ENCODE measurements at regions not wholly inside any gene's neighbourhood (a gene's known extent, or its start where the extent isn't known, plus 50 kb on each side); places are given as distances from the start of the nearest gene placed in this dataset.

- ChIA-PET CTCF (no interaction called here), POLR2A (no interaction called here)
- Histone ChIP-seq H3K27ac (ENCODE audit: low read depth in 1 of 2, low read length in 2 of 2) (no peak overlapping the region), H3K9me3 (ENCODE audit: control insufficient read depth in 1 of 2, insufficient read depth in 1 of 2, low read length in 2 of 2) (peaks cover 0 to 5% of the 10 kb centered on the region in 2 experiments), H3K4me1 (ENCODE audit: insufficient read depth, low read length) (no peaks in the 10 kb centered on the region), H3K36me3 (ENCODE audit: insufficient read depth, low read length) (no peaks in the 10 kb centered on the region), H3K27me3 (ENCODE audit: control insufficient read depth in 1 of 2, insufficient read depth in 2 of 2, low read length in 2 of 2) (peaks cover 0 to 3% of the 10 kb centered on the region in 2 experiments), H3K4me3 (ENCODE audit: low read length) (no peak overlapping the region)
- H3K27ac Mint-ChIP-seq, result no peak overlapping the region
- no peak overlapping the region for H3K4me3 Mint-ChIP-seq
- H3K27me3 Mint-ChIP-seq, result peaks cover 27% of the 10 kb centered on the region
- TF ChIP-seq CTCF (IDR thresholded peaks at IDR 0.05), result no peak
- intact Hi-C loops (cut with DNase I, micrococcal nuclease), result no loop called here
- no peaks in the 10 kb centered on the region for H3K4me1 Mint-ChIP-seq (ENCODE audit: low read depth)
- H3K9me3 Mint-ChIP-seq, result no peaks in the 10 kb centered on the region
- peak in 1 of 14 experiments; percentile 1 for DNase-seq
- no peaks in the 10 kb centered on the region for H3K36me3 Mint-ChIP-seq (ENCODE audit: low read depth)
- no peak for ATAC-seq (ENCODE audit: poor library complexity)
Observed at GRCh38 chr16:82405736-82406135, 221.0 kb upstream of the CDH13 start.

- no peak overlapping the region for H3K4me3 ChIP-seq (ENCODE audit: low read length)
- no peaks in the 10 kb centered on the region for H3K36me3 ChIP-seq (ENCODE audit: insufficient read depth, low read length)
- peaks cover 0 to 5% of the 10 kb centered on the region in 2 experiments for H3K9me3 ChIP-seq (ENCODE audit: control insufficient read depth in 1 of 2, insufficient read depth in 1 of 2, low read length in 2 of 2)
- no peak overlapping the region for H3K27ac ChIP-seq (ENCODE audit: low read depth in 1 of 2, low read length in 2 of 2)
- no peak for ATAC-seq (ENCODE audit: poor library complexity)
- POLR2A ChIA-PET, result no interaction called here
- no peaks in the 10 kb centered on the region for H3K4me1 ChIP-seq (ENCODE audit: insufficient read depth, low read length)
- no peak for TF ChIP-seq CTCF (IDR thresholded peaks at IDR 0.05)
- no peaks in the 10 kb centered on the region for H3K9me3 Mint-ChIP-seq
- H3K4me1 Mint-ChIP-seq (ENCODE audit: low read depth), result no peaks in the 10 kb centered on the region
- peaks cover 27% of the 10 kb centered on the region for H3K27me3 Mint-ChIP-seq
- DNase-seq, result no peak
- H3K27ac Mint-ChIP-seq, result no peak overlapping the region
- peaks cover 0 to 3% of the 10 kb centered on the region in 2 experiments for H3K27me3 ChIP-seq (ENCODE audit: control insufficient read depth in 1 of 2, insufficient read depth in 2 of 2, low read length in 2 of 2)
- CTCF ChIA-PET, result no interaction called here
- intact Hi-C loops (cut with DNase I, micrococcal nuclease), result loop anchor here in 1 of 2 experiments (5.0 kb wide), 1 partner anchor 52 kb away; no protein-coding TSS in a partner anchor
- H3K4me3 Mint-ChIP-seq, result no peak overlapping the region
- H3K36me3 Mint-ChIP-seq (ENCODE audit: low read depth), result no peaks in the 10 kb centered on the region
Observed at GRCh38 chr16:82404586-82405315, 222.0 kb upstream of the CDH13 start.

GRCh38 chr16:82402665-82403218, 224.0 kb upstream of the CDH13 start:
- Histone ChIP-seq H3K27ac (ENCODE audit: low read depth in 1 of 2, low read length in 2 of 2) (no peak overlapping the region), H3K4me1 (ENCODE audit: insufficient read depth, low read length) (no peaks in the 10 kb centered on the region), H3K4me3 (ENCODE audit: low read length) (no peak overlapping the region), H3K27me3 (ENCODE audit: control insufficient read depth in 1 of 2, insufficient read depth in 2 of 2, low read length in 2 of 2) (peaks cover 0 to 3% of the 10 kb centered on the region in 2 experiments), H3K36me3 (ENCODE audit: insufficient read depth, low read length) (no peaks in the 10 kb centered on the region), H3K9me3 (ENCODE audit: control insufficient read depth in 1 of 2, insufficient read depth in 1 of 2, low read length in 2 of 2) (peaks cover 0 to 5% of the 10 kb centered on the region in 2 experiments)
- TF ChIP-seq CTCF (IDR thresholded peaks at IDR 0.05), result no peak
- Mint-ChIP-seq H3K27ac (no peak overlapping the region), H3K36me3 (ENCODE audit: low read depth) (no peaks in the 10 kb centered on the region), H3K27me3 (peaks cover 33% of the 10 kb centered on the region), H3K4me3 (no peak overlapping the region), H3K4me1 (ENCODE audit: low read depth) (no peaks in the 10 kb centered on the region), H3K9me3 (no peaks in the 10 kb centered on the region)
- DNase-seq, result no peak
- CTCF ChIA-PET, result no interaction called here
- POLR2A ChIA-PET, result no interaction called here
- intact Hi-C loops (cut with DNase I, micrococcal nuclease), result loop anchor here in 1 of 2 experiments (5.0 kb wide), 1 partner anchor 50 kb away; no protein-coding TSS in a partner anchor
- no peak for ATAC-seq (ENCODE audit: poor library complexity)
